ENCODE measurements at regions not wholly inside any gene's neighbourhood (a gene's known extent, or its start where the extent isn't known, plus 50 kb on each side); places are given as distances from the start of the nearest gene placed in this dataset.
A peak's percentile ranks its signal among the peaks of the same experiment; 100 is the strongest.

GRCh38 chr6:163719028-163719742 lies 304.7 kb downstream of the QKI start:
- no peak overlapping the region for H3K27ac ChIP-seq (ENCODE audit: low read length)
- intact Hi-C loops (cut with DNase I) = no loop called here
- no peaks in the 10 kb centered on the region for H3K27me3 ChIP-seq (ENCODE audit: control insufficient read depth, insufficient read depth)
- DNase-seq (no peak), ATAC-seq (no peak)
- H3K4me1 ChIP-seq (ENCODE audit: control insufficient read depth, insufficient read depth, low read length) = no peaks in the 10 kb centered on the region
- WGBS = 85% methylated on average over 20 of the region's 20 CpGs
- no peak overlapping the region for H3K4me3 ChIP-seq (ENCODE audit: low read length)
- H3K9me3 ChIP-seq (ENCODE audit: control insufficient read depth, low read length) = no peaks in the 10 kb centered on the region

- DNase-seq (no peak), ATAC-seq (no peak)
- intact Hi-C loops (cut with DNase I) = no loop called here
- no peaks in the 10 kb centered on the region for H3K27me3 ChIP-seq (ENCODE audit: control insufficient read depth, insufficient read depth)
- no peak overlapping the region for H3K27ac ChIP-seq (ENCODE audit: low read length)
- no peaks in the 10 kb centered on the region for H3K9me3 ChIP-seq (ENCODE audit: control insufficient read depth, low read length)
- 92% methylated on average over 2 of the region's 2 CpGs for WGBS
- no peaks in the 10 kb centered on the region for H3K4me1 ChIP-seq (ENCODE audit: control insufficient read depth, insufficient read depth, low read length)
- no peak overlapping the region for H3K4me3 ChIP-seq (ENCODE audit: low read length)
Measured at GRCh38 chr6:163718537-163718936, 304.0 kb downstream of the QKI start.

GRCh38 chr6:163717106-163717764 lies 302.7 kb downstream of the QKI start:
- H3K4me3 ChIP-seq (ENCODE audit: low read length) = no peak overlapping the region
- peaks cover 4% of the 10 kb centered on the region for H3K4me1 ChIP-seq (ENCODE audit: control insufficient read depth, insufficient read depth, low read length)
- ATAC-seq (no peak), DNase-seq (no peak)
- H3K9me3 ChIP-seq (ENCODE audit: control insufficient read depth, low read length) = no peaks in the 10 kb centered on the region
- intact Hi-C loops (cut with DNase I) = no loop called here
- 88% methylated on average over 9 of the region's 9 CpGs for WGBS
- H3K27ac ChIP-seq (ENCODE audit: low read length) = no peak overlapping the region
- H3K27me3 ChIP-seq (ENCODE audit: control insufficient read depth, insufficient read depth) = no peaks in the 10 kb centered on the region

GRCh38 chr6:163716690-163717089 lies 302.2 kb downstream of the QKI start:
- H3K4me1 ChIP-seq (ENCODE audit: control insufficient read depth, insufficient read depth, low read length) = peaks cover 6% of the 10 kb centered on the region
- H3K27me3 ChIP-seq (ENCODE audit: control insufficient read depth, insufficient read depth) = no peaks in the 10 kb centered on the region
- WGBS = 89% methylated on average over 6 of the region's 6 CpGs
- H3K27ac ChIP-seq (ENCODE audit: low read length) = no peak overlapping the region
- intact Hi-C loops (cut with DNase I) = no loop called here
- ATAC-seq (no peak), DNase-seq (no peak)
- no peaks in the 10 kb centered on the region for H3K9me3 ChIP-seq (ENCODE audit: control insufficient read depth, low read length)
- no peak overlapping the region for H3K4me3 ChIP-seq (ENCODE audit: low read length)

GRCh38 chr6:163715846-163716245 lies 301.3 kb downstream of the QKI start:
- no peaks in the 10 kb centered on the region for H3K9me3 ChIP-seq (ENCODE audit: control insufficient read depth, low read length)
- no peak for ATAC-seq
- peaks cover 9% of the 10 kb centered on the region for H3K4me1 ChIP-seq (ENCODE audit: control insufficient read depth, insufficient read depth, low read length)
- intact Hi-C loops (cut with DNase I) = no loop called here
- no peak for DNase-seq
- 86% methylated on average over 7 of the region's 7 CpGs for WGBS
- no peak overlapping the region for H3K4me3 ChIP-seq (ENCODE audit: low read length)
- no peaks in the 10 kb centered on the region for H3K27me3 ChIP-seq (ENCODE audit: control insufficient read depth, insufficient read depth)
- no peak overlapping the region for H3K27ac ChIP-seq (ENCODE audit: low read length)

- intact Hi-C loops (cut with DNase I) = no loop called here
- whole genome bisulfite sequencing = 94% methylated on average over 10 of the region's 10 CpGs
- H3K4me3 ChIP-seq (ENCODE audit: low read length) = no peak overlapping the region
- H3K27ac ChIP-seq (ENCODE audit: low read length) = no peak overlapping the region
- H3K9me3 ChIP-seq (ENCODE audit: control insufficient read depth, low read length) = no peaks in the 10 kb centered on the region
- DNase-seq (no peak), ATAC-seq (no peak)
- H3K27me3 ChIP-seq (ENCODE audit: control insufficient read depth, insufficient read depth) = no peaks in the 10 kb centered on the region
- peaks cover 19% of the 10 kb centered on the region for H3K4me1 ChIP-seq (ENCODE audit: control insufficient read depth, insufficient read depth, low read length)
Measured at GRCh38 chr6:163714179-163714578, 299.7 kb downstream of the QKI start.

- intact Hi-C loops (cut with DNase I) = no loop called here
- ATAC-seq = no peak
- no peaks in the 10 kb centered on the region for H3K27me3 ChIP-seq (ENCODE audit: control insufficient read depth, insufficient read depth)
- no peak overlapping the region for H3K27ac ChIP-seq (ENCODE audit: low read length)
- H3K4me3 ChIP-seq (ENCODE audit: low read length) = no peak overlapping the region
- peaks cover 27% of the 10 kb centered on the region for H3K4me1 ChIP-seq (ENCODE audit: control insufficient read depth, insufficient read depth, low read length)
- WGBS = 89% methylated on average over 8 of the region's 8 CpGs
- H3K9me3 ChIP-seq (ENCODE audit: control insufficient read depth, low read length) = no peaks in the 10 kb centered on the region
- peak in 1 of 3 donors; percentile 61 for DNase-seq
Measured at GRCh38 chr6:163712981-163713380, 298.5 kb downstream of the QKI start.

GRCh38 chr6:163712566-163712961 lies 298.0 kb downstream of the QKI start:
- peaks cover 29% of the 10 kb centered on the region for H3K4me1 ChIP-seq (ENCODE audit: control insufficient read depth, insufficient read depth, low read length)
- ATAC-seq = peak in 1 of 2 donors; percentile 27
- 67% methylated on average over 8 of the region's 8 CpGs for WGBS

GRCh38 chr6:163711615-163712565 lies 297.4 kb downstream of the QKI start:
- intact Hi-C loops (cut with DNase I) = no loop called here
- H3K4me1 ChIP-seq (ENCODE audit: control insufficient read depth, insufficient read depth, low read length) = peaks cover 32% of the 10 kb centered on the region
- ATAC-seq (peak; percentile 80 to 84), DNase-seq (peak; percentile 75 to 94 (median 85))
- no peak overlapping the region for H3K4me3 ChIP-seq (ENCODE audit: low read length)
- H3K27me3 ChIP-seq (ENCODE audit: control insufficient read depth, insufficient read depth) = no peaks in the 10 kb centered on the region
- 55% methylated on average over 24 of the region's 24 CpGs for WGBS
- H3K9me3 ChIP-seq (ENCODE audit: control insufficient read depth, low read length) = no peaks in the 10 kb centered on the region
- peak overlapping the region; percentile 32 for H3K27ac ChIP-seq (ENCODE audit: low read length)

More at GRCh38 chr6:163712566-163712961, 298.0 kb downstream of the QKI start:
- Histone ChIP-seq H3K27ac (ENCODE audit: low read length) (peak overlapping the region; percentile 2), H3K27me3 (ENCODE audit: control insufficient read depth, insufficient read depth) (no peaks in the 10 kb centered on the region), H3K4me3 (ENCODE audit: low read length) (no peak overlapping the region), H3K9me3 (ENCODE audit: control insufficient read depth, low read length) (no peaks in the 10 kb centered on the region)
- intact Hi-C loops (cut with DNase I) = no loop called here
- DNase-seq = no peak

- peaks cover 32% of the 10 kb centered on the region for H3K4me1 ChIP-seq (ENCODE audit: control insufficient read depth, insufficient read depth, low read length)
- intact Hi-C loops (cut with DNase I) = no loop called here
- no peaks in the 10 kb centered on the region for H3K9me3 ChIP-seq (ENCODE audit: control insufficient read depth, low read length)
- ATAC-seq = peak in 1 of 2 donors; percentile 65
- no peak overlapping the region for H3K4me3 ChIP-seq (ENCODE audit: low read length)
- peak in 1 of 3 donors; percentile 75 for DNase-seq
- H3K27me3 ChIP-seq (ENCODE audit: control insufficient read depth, insufficient read depth) = no peaks in the 10 kb centered on the region
- H3K27ac ChIP-seq (ENCODE audit: low read length) = peak overlapping the region; percentile 78
- 40% methylated on average over 13 of the region's 13 CpGs for WGBS
Measured at GRCh38 chr6:163710532-163711470, 296.3 kb downstream of the QKI start.

Data from right cardiac atrium (tissue), 5 donors.